HG03432 (cell line): ENCODE measurements at regions not wholly inside any gene's neighbourhood (a gene's known extent, or its start where the extent isn't known, plus 50 kb on each side); places are given as distances from the start of the nearest gene placed in this dataset.
"Not testable (repeated sequence)": the region's sequence is repeated elsewhere in the genome, so short reads cannot be mapped to it uniquely, and the experiment has no call there.

ENCODE experiments used
- ATAC-seq: cut with Tn5 transposase; IDR thresholded peaks from one replicate; pipeline ENCODE4 v1.9.1; 2021; ENCODE audit warnings: mild to moderate bottlenecking, moderate library complexity; ENCODE audit not compliant: unreplicated experiment

DNA sequence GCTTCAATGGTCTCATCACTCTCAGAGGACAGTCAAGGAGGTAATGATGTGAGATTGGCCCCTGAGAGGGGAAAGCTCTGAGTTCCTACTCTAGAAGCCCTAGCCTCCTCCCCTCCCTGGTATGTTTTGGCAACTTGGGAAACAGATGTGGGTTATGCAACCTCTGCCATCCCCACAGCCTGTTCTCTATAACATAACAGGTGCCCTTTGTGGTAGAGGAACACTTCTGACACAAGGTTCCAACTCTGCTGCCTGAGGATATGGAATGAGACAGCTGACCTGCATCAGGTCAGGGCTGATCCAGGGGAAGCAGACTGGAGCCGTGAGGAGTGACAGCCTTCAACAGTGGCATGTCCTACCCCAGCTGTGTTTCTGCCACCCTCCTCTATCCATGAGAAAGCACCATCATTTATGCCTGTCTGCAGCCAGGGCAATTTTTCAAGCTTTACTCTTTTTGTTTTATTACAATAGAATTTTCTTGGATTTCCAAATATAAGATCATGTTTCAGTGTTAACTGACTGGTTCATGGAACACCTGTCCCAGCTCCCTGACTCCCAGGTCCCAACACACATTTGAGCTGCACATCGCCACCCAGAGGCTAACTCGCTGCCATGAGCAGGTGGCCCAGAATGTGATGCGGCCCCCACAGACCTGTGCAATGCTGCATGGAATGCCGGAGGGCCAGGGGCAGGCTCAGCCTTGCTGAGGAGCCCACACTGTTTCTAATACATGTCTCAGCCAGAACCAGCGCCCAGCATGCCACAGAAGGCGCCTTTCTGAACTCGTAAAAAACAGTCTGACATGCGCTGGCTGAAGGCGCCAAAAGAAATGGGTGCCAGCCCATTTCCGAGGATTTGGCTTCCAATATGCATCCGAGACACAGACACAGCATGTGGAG, 124.8 kb upstream of the CHST15 start:
- no peak for ATAC-seq

DNA sequence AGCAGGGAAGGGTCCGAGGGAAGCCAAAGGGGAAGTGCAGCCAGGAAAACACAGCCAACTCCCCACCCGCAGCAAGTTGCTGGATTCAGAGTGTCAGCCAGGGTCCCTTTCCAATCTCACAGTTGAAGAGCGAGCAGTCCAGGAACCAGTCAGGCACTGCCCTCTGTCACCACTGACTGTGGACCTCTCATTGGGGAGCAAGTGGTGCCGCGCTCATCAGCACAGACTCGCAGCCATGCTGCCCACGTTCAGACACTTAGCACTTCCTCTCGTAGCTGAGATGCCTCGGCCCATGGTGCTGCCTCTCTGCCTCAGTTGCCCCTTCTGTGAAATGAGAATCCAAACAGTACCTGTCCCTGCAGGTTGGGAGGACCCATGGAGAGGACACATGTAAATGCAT, 123.6 kb upstream of the CHST15 start:
- ATAC-seq: no peak

DNA sequence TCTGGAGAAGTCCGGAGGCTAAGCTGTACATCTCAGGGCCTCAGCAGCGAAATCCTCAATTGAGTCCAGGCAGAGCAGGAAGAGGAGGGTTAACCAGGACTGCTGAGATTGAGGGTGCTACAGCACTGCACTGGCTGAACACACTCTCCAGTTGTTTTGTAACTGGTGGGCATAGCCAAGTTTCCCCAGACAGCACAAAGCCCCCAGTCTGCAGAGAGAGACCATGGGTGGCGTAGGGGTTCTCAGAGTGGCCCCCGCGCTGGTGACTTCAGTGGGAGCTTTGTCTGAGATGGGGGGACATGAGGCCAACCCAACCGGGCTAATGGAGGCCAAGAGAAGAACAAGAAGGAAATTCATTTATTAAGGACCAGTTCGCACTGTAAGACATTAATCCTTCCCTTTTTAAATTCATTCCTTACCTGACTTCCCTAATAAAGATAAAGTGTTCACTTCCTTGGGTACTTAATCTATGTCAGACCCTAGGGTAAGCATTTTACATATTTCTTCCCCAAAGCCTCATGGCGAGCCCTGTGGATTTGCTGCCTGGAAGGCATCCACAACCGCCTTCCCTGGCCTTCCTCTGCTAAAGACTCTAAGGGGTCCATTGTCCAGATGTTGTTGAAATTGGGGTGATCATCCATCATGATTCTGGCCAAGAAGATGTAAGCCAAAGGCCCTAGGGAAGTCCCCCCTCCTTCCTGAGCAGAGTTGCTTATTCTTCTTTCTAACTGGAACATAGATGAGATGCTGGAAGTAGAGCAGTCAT, 121.4 kb upstream of the CHST15 start:
- ATAC-seq: no peak

DNA sequence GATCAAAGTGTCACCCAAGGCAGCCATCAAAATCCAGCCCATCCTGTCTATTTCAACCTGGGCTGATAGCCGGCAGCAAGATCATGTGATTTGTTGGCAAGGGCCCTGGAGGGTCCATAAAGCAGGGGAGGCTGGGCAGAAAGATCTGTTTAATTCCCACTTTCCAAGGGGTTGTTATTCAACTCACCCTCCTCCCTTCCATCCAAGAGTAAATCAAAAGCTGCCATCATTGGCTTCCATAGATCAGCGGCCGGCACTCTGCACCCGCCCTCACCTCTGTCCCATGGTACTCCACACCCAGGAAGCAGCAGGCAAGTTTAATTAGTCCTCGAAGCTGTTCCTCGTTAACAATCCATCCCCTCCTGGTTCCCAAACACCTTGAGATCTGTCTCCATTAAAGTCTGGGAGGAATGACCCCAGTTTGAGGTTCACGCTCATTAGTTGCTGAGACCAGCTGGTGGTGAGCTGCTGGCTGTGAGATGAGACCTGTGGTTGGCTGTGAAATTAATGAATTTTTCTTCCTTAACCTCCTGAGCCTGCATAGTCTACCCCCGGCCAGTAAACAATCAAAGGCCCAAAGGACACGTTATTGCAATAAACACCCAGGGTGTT, 120.6 kb upstream of the CHST15 start:
- ATAC-seq: no peak

DNA sequence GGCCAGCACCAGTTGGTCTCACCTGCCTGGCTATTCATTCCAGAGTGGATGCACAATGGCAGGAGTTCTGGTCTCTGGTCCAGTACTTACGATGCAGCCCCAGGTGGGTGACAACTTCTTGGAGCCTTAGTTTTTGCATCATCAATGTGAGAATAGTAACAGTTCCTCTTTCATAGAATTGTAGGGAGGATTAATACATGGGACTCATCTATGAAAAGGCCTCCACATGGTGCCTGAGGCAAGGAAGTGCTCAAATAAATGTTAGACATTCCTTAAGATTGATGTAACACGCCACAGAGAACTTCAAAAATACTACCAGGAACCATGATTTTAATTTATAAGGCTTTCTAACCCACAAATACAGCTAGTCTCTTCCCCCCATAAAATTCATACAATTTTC, 120.1 kb upstream of the CHST15 start:
- ATAC-seq: no peak

DNA sequence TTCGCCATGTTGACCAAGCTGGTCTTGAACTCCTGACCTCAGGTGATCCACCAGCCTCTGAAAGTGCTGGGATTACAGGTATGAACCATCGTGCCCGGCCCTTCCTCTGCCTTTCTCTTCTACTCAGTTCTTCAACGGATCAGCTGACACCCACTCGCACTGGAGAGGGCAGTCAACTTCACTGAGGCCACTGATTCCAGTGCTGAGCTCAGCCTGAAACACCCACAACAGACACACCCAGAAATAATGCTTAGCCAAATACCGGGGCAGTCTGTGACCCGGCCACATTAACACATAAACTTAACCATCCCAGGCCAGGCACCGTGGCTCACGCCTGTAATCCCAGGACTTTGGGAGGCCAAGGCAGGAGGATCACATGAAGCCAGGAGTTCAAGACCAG, 119.3 kb upstream of the CHST15 start:
- ATAC-seq: no peak

DNA sequence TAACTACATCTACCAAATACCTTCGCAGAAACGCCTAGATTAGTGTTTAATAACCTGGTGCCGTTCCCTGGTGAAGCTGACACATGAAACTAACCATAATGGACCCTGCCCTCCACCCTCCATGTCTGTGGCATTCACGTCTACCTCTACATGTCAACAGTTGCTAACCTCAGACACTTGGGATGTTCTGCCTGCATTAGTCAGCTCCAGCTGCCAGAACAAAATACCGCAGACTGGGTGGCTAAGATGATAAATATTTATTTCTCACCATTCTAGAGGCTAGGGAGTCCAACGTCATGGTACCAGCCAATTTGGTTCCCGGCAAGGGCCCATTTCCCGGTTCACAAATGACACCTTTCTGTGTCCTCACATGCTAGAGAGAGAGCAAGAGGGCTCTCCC, 118.5 kb upstream of the CHST15 start:
- ATAC-seq: no peak

DNA sequence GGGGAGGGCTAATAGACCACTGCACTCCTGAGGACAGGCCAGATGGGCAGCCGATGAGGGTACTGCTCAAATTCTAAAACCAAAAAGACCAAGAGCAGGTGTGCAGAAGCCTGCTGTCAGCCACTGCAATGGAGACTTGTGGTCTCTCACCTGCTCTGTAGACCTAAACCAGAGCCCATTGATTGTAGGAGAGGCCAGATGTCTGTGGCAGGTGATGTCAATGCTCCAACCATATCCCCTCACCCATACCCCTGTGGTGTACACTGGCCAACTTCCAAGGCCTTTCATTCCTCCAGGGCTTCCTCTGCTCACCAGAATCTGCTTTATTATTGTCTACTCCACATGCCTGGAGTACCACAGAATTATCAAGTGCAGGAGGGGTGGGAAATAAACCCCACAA, 116.9 kb upstream of the CHST15 start:
- no peak for ATAC-seq

DNA sequence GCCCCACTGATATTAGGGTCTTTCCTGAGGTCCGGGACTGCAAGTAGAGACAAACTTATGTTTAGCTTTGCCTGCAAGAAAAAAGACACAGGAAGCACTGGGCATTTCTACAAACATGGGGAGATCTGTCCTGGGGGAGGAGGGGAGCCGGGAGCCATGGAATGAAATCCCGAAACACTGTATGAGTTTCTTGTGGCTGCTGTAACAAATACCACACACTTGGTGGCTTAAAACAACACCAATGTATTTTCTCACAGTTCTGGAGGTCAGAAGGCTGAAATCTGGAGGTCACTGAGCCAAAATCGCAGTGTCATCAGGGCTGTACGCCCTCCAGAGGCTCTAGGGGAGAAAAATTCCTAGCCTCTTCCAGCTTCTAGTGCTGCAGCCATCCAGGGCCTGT, 114.0 kb upstream of the CHST15 start:
- no peak for ATAC-seq

DNA sequence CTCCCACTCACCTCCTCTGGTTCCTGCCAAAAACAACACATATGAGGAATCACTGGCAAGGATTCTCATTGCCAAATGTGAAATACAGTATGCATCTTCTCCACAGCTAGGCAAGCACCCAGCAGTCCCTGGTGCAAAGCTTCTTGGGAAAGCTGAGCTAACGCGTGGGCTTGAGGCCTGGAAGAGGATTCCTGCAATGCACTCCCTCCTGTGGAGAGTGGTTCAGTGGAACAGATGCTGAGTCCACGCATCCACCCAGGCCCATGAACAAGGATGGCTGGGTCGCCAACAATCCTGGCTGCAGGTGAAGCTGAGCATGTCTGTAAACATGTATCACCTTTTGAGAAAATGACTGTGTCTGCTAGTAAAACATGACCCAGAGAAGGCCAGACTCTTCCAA, 113.2 kb upstream of the CHST15 start:
- no peak for ATAC-seq

DNA sequence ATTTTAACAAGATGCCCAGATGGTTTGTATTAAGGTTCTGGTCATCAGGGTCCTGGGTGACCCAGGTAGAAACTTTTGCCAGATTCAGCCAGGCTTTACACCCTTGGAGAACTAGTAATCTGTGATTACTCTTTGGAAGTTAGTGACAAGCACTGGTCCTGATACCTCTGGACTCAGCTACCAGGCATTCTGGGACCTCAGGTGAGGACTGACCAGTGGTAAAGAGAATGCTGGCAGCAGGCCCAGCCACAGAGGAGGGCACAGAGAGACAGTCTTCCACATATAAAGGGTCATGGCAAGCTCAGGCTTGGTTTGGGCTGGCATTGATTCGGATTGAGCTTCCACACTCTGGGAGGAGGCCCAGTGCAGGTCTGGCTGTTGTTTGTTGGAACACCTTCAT, 112.0 kb upstream of the CHST15 start:
- ATAC-seq: no peak

DNA sequence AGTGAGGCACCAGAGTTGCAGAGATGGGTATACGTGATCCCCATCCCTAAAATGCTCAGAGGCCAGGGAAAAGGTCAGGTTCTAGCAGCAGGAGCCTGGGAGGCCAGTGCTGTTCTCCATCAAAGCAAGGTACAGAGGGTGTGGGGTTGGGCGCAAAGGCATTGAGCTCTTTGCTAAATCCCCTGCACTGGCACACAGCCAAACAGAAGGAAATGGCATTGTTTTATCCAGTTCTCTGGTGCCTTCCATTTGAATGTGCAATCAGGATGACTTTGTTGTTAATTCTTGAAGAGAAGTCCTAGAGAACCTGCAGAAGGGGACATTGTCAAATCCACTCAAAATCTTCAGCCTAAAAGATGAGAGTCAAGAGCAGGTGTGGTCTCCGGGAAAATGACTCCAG, 111.3 kb upstream of the CHST15 start:
- no peak for ATAC-seq

DNA sequence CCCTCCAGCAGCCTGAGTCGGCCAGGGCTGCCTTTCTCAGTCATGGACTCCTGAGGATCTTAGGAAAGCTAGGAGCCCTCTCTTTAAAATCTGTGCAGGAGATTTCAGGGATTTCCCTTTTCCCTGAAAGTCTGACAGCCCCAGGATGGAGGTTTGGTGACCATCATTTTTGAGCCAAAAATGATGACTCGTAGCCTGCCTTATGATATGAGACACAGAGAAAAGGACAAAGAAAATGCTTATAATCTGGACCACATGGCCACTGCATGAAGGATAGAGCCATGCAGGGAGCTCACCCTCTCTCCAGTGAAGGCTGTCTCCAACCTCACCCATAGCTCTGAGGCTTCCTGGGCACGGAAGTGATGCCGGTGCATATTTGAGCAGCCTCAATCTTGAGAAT, 106.6 kb upstream of the CHST15 start:
- no peak for ATAC-seq

DNA sequence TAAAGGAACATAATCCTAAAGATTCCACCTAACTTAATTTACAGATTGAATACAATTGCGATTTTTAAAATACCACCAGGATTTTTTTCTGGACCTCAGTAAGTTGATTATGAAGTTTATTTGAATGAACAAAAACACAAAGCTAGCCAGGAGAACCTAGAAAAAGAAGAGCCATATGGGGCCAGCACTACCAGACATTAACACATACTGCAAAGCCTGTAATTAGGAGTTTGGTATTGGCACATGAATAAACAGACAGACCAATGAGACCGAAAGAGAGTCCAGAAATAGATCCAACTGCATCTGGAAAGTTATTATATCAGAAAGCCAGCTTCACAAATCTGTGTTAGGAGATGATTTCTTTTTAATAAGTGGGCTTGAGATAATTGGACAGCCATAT, 105.5 kb upstream of the CHST15 start:
- ATAC-seq: no peak

DNA sequence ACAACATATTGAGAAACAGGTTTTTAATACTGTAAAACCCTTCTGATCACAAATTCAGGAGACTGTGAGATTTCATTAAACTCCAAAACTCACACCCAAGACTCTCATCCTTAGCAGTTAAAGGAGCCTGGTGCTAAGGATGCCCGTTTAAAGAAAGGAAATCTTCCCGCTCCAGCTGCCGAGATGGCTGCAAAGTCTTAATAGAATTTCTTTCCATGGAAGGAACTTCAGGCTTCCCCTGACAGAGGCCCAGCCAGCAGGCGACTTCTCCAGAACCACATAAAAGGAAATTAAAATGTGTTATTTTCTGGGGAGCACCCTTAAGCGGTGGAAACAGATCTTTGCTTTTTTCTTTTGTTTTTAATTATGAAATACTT, 104.7 kb upstream of the CHST15 start:
- ATAC-seq: no peak

DNA sequence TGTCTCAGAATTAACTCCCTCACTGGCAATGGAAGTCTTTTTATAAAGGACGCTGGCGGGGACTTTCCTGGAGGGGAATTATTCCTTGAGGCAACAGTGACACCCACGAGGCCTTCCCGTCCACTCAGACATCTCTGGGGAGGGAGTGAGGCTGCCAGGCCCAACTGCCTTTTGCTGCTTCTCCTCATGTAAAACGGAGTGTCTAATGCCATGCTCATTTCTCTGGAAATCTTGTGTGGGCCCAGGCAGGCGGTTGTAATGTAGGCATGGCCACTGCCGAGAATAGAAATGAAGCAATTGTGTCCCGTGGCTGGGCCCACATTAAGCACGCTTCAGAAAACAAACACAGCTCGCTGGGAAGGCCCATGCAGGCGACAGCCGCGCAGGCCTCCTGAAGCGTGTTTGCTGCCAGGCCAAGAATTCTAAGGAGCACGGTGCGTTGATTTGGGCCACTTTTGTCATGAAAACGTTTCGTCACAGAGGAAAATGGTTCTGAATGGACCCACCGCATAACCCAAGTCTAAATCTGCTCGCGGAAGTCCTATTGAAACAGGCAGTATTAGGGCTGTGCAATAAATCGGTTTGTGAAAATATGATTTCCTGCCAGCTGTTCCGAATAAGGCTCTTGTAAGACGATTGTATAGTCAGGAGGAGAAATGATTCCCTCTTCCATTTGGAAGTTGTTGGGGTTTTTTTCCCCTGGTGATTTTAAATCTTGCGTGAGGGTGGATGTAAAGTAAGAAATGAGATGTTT, 104.2 kb upstream of the CHST15 start:
- no peak for ATAC-seq

DNA sequence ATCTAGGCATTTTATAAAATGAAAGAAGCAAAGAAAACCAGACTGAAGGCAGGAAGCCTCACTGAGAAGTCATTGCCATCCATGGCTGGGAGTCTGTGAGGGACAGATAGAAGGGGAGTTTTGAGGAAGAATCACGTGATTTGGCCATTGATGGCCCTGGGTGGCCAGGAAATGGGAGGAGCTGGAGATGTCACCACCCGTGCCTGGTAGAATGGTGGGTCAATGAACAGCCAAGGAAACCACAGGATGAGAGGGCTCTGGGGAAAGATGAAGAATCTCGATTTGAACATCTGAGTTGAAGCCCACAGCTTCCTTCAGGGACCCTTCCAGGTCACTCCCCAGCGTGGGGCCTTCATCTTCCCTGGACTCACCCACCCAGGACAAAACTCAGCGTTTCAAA, 103.3 kb upstream of the CHST15 start:
- no peak for ATAC-seq

DNA sequence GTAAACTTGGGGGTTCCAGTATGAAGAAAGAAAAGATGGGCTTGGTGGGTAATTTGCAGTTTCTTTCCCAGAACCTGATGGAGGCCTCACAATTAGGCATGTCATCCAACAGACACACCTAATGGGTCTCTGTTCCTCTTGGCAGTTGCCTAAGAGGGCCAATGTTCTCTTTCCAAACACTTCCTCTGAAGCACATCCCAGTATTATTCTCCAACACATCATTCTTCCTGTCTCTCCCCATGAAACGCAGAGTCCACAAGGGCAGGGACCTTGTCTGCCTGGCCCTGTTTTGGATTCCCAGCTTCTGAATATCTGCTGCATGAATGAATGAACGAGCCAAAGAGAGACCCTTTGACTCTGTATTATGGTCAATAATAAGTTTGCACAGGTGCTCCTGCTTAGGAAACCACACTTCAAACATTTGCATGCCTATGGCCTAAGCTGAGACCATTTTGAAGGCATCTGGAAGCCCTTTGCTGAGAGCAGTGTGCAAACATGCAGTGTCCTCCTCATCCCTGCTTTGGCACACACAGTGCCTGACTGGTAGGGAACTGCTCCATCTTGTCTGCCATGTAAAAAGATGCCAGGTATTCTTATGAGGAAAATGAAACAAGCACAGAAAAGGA, 100.9 kb upstream of the CHST15 start:
- no peak for ATAC-seq

DNA sequence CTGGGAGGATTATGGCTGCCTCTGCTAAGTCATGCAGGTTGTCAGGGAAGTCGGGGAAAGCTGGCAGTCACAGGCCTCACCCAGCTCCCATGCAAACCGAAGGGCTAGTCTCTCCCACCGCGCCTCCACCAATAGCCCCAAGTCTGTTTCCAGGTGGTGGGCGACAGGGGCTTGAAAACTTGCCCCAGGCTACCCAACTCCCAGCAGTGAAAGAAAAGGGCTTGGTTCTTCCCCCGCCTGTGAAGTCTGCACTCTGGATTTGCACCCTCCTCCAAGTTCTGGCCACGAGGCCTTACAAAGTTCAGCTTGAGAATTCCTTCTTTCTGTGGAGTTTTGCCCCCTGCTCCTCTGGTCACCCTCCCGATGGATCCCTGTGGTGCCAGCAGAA, 99.9 kb upstream of the CHST15 start:
- ATAC-seq: no peak

DNA sequence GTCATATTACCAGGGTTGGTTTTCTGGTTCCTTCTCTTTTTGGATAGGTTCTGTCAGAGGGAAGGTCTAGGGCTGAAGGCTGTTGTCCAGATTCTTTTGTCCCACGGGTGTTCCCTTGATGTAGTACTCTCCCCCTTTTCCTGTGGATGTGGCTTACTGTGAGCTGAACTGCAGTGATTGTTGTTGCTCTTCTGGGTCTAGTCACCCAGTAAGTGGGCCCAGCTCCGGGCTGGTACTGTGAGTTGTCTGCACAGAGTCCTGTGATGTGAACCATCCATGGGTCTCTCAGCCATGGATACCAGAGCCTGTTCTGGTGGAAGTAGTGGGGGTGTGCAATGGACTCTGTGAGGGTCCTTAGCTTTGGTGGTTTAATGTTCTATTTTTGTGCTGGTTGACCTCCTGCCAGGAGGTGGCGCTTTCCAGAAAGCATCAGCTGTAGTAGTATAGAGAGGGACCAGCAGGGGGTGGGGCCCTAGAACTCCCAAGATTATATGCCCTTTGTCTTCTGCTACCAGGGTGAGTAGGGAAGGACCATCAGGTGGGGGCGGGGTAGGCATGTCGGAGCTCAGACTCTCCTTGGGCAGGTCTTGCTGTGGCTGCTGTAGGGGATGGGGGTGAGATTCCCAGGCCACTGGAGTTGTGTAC, 99.4 kb upstream of the CHST15 start:
- not testable (repeated sequence) for ATAC-seq
